Erythroblast (primary cell): ENCODE measurements at regions not wholly inside any gene's neighbourhood (a gene's known extent, or its start where the extent isn't known, plus 50 kb on each side); places are given as distances from the start of the nearest gene placed in this dataset.

ENCODE experiments used
- GATA1 ChIP-seq: IDR thresholded peaks from 2 replicates; pipeline ENCODE4 v1.6.1; 2011; ENCODE audit warnings: low read depth, mild to moderate bottlenecking, control low read depth, low read length, moderate library complexity
- POLR2A ChIP-seq: IDR thresholded peaks from 2 replicates; pipeline ENCODE4 v1.6.1; 2011; ENCODE audit warnings: mild to moderate bottlenecking, low read length

DNA sequence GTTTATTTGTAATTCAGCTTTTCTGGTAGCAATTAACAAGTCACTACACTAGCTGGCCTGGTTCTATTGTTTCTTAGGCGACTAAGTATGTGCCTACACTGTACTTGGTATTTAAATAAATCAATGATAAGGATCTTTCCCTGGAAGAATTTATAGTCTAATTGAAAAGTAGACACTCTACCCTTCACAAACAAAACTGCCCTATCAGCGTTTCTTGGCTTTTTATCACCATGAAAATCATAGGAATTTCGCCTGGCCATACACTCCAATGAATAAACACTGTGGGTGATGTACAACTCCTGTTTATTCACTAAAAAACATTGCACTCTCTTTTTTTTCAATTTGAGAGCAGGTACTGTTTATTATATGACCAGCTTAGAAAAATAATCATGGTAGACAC, 702.9 kb upstream of the ADGRL2 start:
- TF ChIP-seq POLR2A: no peak
- TF ChIP-seq GATA1: no peak
